H9 (cell line): ENCODE measurements at regions not wholly inside any gene's neighbourhood (a gene's known extent, or its start where the extent isn't known, plus 50 kb on each side); places are given as distances from the start of the nearest gene placed in this dataset.

Experiments
- DNase-seq: peaks from one replicate; pipeline ENCODE4 v3.0.0-alpha.2; 2017
- H2AFZ ChIP-seq: one replicate; pipeline ENCODE4 v1.6.1; 2013; ENCODE audit warnings: mild to moderate bottlenecking, low read length, control low read depth, moderate library complexity
- H2AK5ac ChIP-seq: 2 replicates; pipeline ENCODE4 v1.6.1; 2013; ENCODE audit warnings: low read length, control low read depth, mixed read lengths; ENCODE audit not compliant: insufficient read length
- H2BK120ac ChIP-seq: one replicate; pipeline ENCODE4 v1.6.1; 2013; ENCODE audit warnings: low read depth, mild to moderate bottlenecking, low read length, control low read depth, inconsistent platforms; ENCODE audit not compliant: poor library complexity, severe bottlenecking
- H2BK12ac ChIP-seq: 2 replicates; pipeline ENCODE4 v1.6.1; 2013; ENCODE audit warnings: low read length, control low read depth, mixed read lengths, low read depth; ENCODE audit not compliant: insufficient read length
- H2BK15ac ChIP-seq: 2 replicates; pipeline ENCODE4 v1.6.1; 2013; ENCODE audit warnings: low read depth, low read length, control low read depth
- H2BK20ac ChIP-seq: one replicate; pipeline ENCODE4 v1.6.1; 2013; ENCODE audit warnings: low read depth, mild to moderate bottlenecking, low read length, control low read depth, inconsistent platforms; ENCODE audit not compliant: poor library complexity, severe bottlenecking
- H2BK5ac ChIP-seq: 2 replicates; pipeline ENCODE4 v1.6.1; 2013; ENCODE audit warnings: low read length, control low read depth, mixed read lengths; ENCODE audit not compliant: insufficient read length
- H3K14ac ChIP-seq: 2 replicates; pipeline ENCODE4 v1.6.1; 2013; ENCODE audit warnings: low read length, control low read depth; ENCODE audit not compliant: insufficient read depth
- H3K18ac ChIP-seq: 2 replicates; pipeline ENCODE4 v1.6.1; 2013; ENCODE audit warnings: low read depth, mild to moderate bottlenecking, mixed read lengths, low read length, control low read depth; ENCODE audit not compliant: insufficient read length
- H3K23ac ChIP-seq: 2 replicates; pipeline ENCODE4 v1.6.1; 2013; ENCODE audit warnings: low read length, control low read depth, mixed read lengths, low read depth; ENCODE audit not compliant: insufficient read length
- H3K23me2 ChIP-seq: 2 replicates; pipeline ENCODE4 v1.6.1; 2013; ENCODE audit warnings: low read depth, mild to moderate bottlenecking, mixed read lengths, low read length, control low read depth; ENCODE audit not compliant: insufficient read length, poor library complexity, severe bottlenecking
- H3K27ac ChIP-seq: 2 replicates; pipeline ENCODE4 v1.5.1; 2013; ENCODE audit warnings: low read length, control low read depth, mixed read lengths, low read depth; ENCODE audit not compliant: insufficient read length
- H3K27me3 ChIP-seq: 2 replicates; pipeline ENCODE4 v1.6.1; 2013; ENCODE audit warnings: low read length, control low read depth, inconsistent platforms; ENCODE audit not compliant: insufficient read depth
- H3K4ac ChIP-seq: 2 replicates; pipeline ENCODE4 v1.6.1; 2013; ENCODE audit warnings: low read depth, mild to moderate bottlenecking, control low read depth, inconsistent platforms, low read length, moderate library complexity
- H3K4me1 ChIP-seq: 2 replicates; pipeline ENCODE4 v1.6.1; 2013; ENCODE audit warnings: low read length, control low read depth, inconsistent platforms; ENCODE audit not compliant: insufficient read depth
- H3K4me2 ChIP-seq: 2 replicates; pipeline ENCODE4 v1.6.1; 2013; ENCODE audit warnings: low read length, control low read depth, mixed read lengths; ENCODE audit not compliant: insufficient read length, insufficient read depth
- H3K56ac ChIP-seq: 2 replicates; pipeline ENCODE4 v1.6.1; 2013; ENCODE audit warnings: low read depth, mild to moderate bottlenecking, mixed read lengths, low read length, control low read depth; ENCODE audit not compliant: insufficient read length
- H3K79me1 ChIP-seq: 2 replicates; pipeline ENCODE4 v1.6.1; 2013; ENCODE audit warnings: low read depth, mild to moderate bottlenecking, moderate library complexity, low read length, control low read depth, inconsistent platforms; ENCODE audit not compliant: insufficient read depth, poor library complexity, severe bottlenecking
- H3K79me2 ChIP-seq: 2 replicates; pipeline ENCODE4 v1.6.1; 2013; ENCODE audit warnings: low read length, control low read depth, inconsistent platforms; ENCODE audit not compliant: insufficient read depth
- H3K9ac ChIP-seq: 2 replicates; pipeline ENCODE4 v1.6.1; 2013; ENCODE audit warnings: low read length, control low read depth, mixed read lengths; ENCODE audit not compliant: insufficient read length; ENCODE audit errors: extremely low read depth
- H3K9me3 ChIP-seq: one replicate; pipeline ENCODE4 v1.6.1; 2013; ENCODE audit warnings: low read depth, low read length, inconsistent platforms; ENCODE audit not compliant: control insufficient read depth
- H3T11ph ChIP-seq: one replicate; pipeline ENCODE4 v1.6.1; 2013; ENCODE audit warnings: mild to moderate bottlenecking, low read length, control low read depth, inconsistent platforms
- H4K20me1 ChIP-seq: one replicate; pipeline ENCODE4 v1.6.1; 2013; ENCODE audit not compliant: control insufficient read depth, insufficient read length, insufficient read depth
- H4K5ac ChIP-seq: 2 replicates; pipeline ENCODE4 v1.6.1; 2013; ENCODE audit warnings: low read depth, mild to moderate bottlenecking, mixed read lengths, low read length, control low read depth; ENCODE audit not compliant: insufficient read length
- H4K8ac ChIP-seq: replicated peaks from 2 replicates; pipeline ENCODE4 v1.6.1; 2013; ENCODE audit warnings: low read length, control low read depth, mixed read lengths, low read depth; ENCODE audit not compliant: insufficient read length
- H4K91ac ChIP-seq: 2 replicates; pipeline ENCODE4 v1.6.1; 2013; ENCODE audit warnings: low read depth, mild to moderate bottlenecking, moderate library complexity, mixed read lengths, low read length, control low read depth; ENCODE audit not compliant: insufficient read length
- H3K27ac Mint-ChIP-seq, 3 experiments: 2 replicates in 2 of 3; 3 replicates in 1 of 3; pipeline ENCODE4 v1.8.0; 2020 to 2021; ENCODE audit warnings: mixed read lengths in 3 of 3, mild to moderate bottlenecking in 1 of 3, moderate library complexity in 1 of 3
- H3K27me3 Mint-ChIP-seq: 2 replicates; pipeline ENCODE4 v1.8.0; 2021; ENCODE audit warnings: low read depth, mild to moderate bottlenecking, moderate library complexity, mixed read lengths
- H3K36me3 Mint-ChIP-seq, 3 experiments: 2 replicates in 2 of 3; 3 replicates in 1 of 3; pipeline ENCODE4 v1.8.0; 2020 to 2021; ENCODE audit warnings: low read depth in 3 of 3, mixed read lengths in 3 of 3; ENCODE audit not compliant: insufficient read depth in 1 of 3
- H3K4me1 Mint-ChIP-seq, 2 experiments: 2 replicates each; pipeline ENCODE4 v1.8.0; 2020; ENCODE audit warnings: mixed read lengths in 2 of 2
- H3K4me3 Mint-ChIP-seq, 2 experiments: 2 replicates in 1 of 2; 3 replicates in 1 of 2; pipeline ENCODE4 v1.8.0; 2020 to 2021; ENCODE audit warnings: mild to moderate bottlenecking in 2 of 2, mixed read lengths in 2 of 2, moderate library complexity in 1 of 2
- H3K9me3 Mint-ChIP-seq, 2 experiments: 2 replicates in 1 of 2; 3 replicates in 1 of 2; pipeline ENCODE4 v1.8.0; 2020; ENCODE audit warnings: mild to moderate bottlenecking in 2 of 2, mixed read lengths in 2 of 2, moderate library complexity in 1 of 2
- WGBS: extraction: QIAGEN DNeasy Blood & Tissue Kit; methylation state at CpG from one replicate; pipeline ENCODE4 v1.1.7; 2013; ENCODE audit warnings: missing lambda C conversion rate, low lambda C conversion rate, mixed read lengths; ENCODE audit not compliant: insufficient read length; ENCODE audit errors: extremely low coverage; 5-methylcytosine and 5-hydroxymethylcytosine counted together
- TF ChIP-seq, protein P1 (sequence below): fragments of 200-600 bp; sonication (generic); conservative IDR thresholded peaks from 3 replicates; pipeline ENCODE4 v1.8.0; 2021; ENCODE audit warnings: antibody characterized with exemption, mild to moderate bottlenecking

DNA sequence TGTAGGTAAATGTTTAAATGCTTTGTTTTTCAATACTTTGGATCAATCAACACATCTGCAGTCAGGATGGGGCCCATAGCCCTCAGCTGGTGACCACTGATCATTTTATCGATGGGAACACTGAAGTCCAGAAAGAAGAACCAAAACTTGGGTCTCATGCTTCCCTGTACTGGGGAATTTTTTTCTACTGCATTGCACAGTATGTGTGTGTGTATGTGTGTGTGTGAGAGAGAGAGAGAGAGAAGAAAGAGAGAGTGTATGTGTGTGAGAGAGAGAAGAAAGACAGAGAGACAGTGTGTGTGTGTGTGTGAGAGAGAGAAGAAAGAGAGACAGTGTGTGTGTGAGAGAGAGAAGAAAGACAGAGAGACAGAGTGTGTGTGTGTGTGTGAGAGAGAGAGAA, 202.9 kb upstream of the MSX2 start:
- TF ChIP-seq, protein P1, sequence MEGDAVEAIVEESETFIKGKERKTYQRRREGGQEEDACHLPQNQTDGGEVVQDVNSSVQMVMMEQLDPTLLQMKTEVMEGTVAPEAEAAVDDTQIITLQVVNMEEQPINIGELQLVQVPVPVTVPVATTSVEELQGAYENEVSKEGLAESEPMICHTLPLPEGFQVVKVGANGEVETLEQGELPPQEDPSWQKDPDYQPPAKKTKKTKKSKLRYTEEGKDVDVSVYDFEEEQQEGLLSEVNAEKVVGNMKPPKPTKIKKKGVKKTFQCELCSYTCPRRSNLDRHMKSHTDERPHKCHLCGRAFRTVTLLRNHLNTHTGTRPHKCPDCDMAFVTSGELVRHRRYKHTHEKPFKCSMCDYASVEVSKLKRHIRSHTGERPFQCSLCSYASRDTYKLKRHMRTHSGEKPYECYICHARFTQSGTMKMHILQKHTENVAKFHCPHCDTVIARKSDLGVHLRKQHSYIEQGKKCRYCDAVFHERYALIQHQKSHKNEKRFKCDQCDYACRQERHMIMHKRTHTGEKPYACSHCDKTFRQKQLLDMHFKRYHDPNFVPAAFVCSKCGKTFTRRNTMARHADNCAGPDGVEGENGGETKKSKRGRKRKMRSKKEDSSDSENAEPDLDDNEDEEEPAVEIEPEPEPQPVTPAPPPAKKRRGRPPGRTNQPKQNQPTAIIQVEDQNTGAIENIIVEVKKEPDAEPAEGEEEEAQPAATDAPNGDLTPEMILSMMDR = no peak

More for the DNA sequence above, 202.9 kb upstream of the MSX2 start:
- peaks cover 0 to 5% (median 0%) of the 10 kb centered on the region in 3 experiments; a peak in 1 of 7 replicates for H3K36me3 Mint-ChIP-seq
- Histone ChIP-seq H3K4me1 (no peaks in the 10 kb centered on the region), H2BK5ac (no peak overlapping the region), H2BK20ac (no peak overlapping the region), H3K27me3 (peaks cover 2% of the 10 kb centered on the region; the same call in 1 of the 2 replicates), H4K5ac (no peak overlapping the region), H3K9me3 (no peaks in the 10 kb centered on the region), H3K79me1 (no peaks in the 10 kb centered on the region), H3K14ac (no peak overlapping the region), H4K8ac (no peak overlapping the region), H4K91ac (no peak overlapping the region), H3T11ph (no peak overlapping the region), H2AK5ac (no peak overlapping the region), H3K18ac (no peak overlapping the region), H3K4ac (no peak overlapping the region), H3K56ac (no peak overlapping the region), H2BK120ac (no peak overlapping the region), H3K23ac (no peak overlapping the region), H4K20me1 (no peaks in the 10 kb centered on the region), H3K79me2 (no peaks in the 10 kb centered on the region), H2AFZ (no peak overlapping the region), H3K9ac (no peak overlapping the region), H3K4me2 (no peak overlapping the region), H2BK12ac (no peak overlapping the region), H3K23me2 (no peaks in the 10 kb centered on the region), H2BK15ac (no peak overlapping the region), H3K27ac (no peak overlapping the region)
- H3K27me3 Mint-ChIP-seq = peaks cover 90% of the 10 kb centered on the region
- no peak overlapping the region for H3K4me3 Mint-ChIP-seq
- peaks cover 15 to 32% of the 10 kb centered on the region in 2 experiments for H3K4me1 Mint-ChIP-seq
- DNase-seq = no peak
- no CpG with 5 or more reads among the region's 1 CpG for WGBS
- H3K9me3 Mint-ChIP-seq = peaks cover 5% of the 10 kb centered on the region in 2 experiments; a peak in 4 of 5 replicates
- H3K27ac Mint-ChIP-seq = no peak overlapping the region
